ENCODE measurements at regions not wholly inside any gene's neighbourhood (a gene's known extent, or its start where the extent isn't known, plus 50 kb on each side); places are given as distances from the start of the nearest gene placed in this dataset.
"Not testable (repeated sequence)": the region's sequence is repeated elsewhere in the genome, so short reads cannot be mapped to it uniquely, and the experiment has no call there.

GRCh38 chr7:47191316-47191715 is 390.6 kb downstream of the TNS3 start:
- DNase-seq (ENCODE audit: low spot score) = no peak

- no peak for DNase-seq (ENCODE audit: low spot score)
These were observed 391.4 kb downstream of the TNS3 start for GRCh38 chr7:47190462-47190861.

- no peak for DNase-seq (ENCODE audit: low spot score)
These were observed 393.1 kb downstream of the TNS3 start for GRCh38 chr7:47188653-47189315.

- DNase-seq (ENCODE audit: low spot score) = no peak
These were observed 393.8 kb downstream of the TNS3 start for GRCh38 chr7:47188136-47188535.

GRCh38 chr7:47186316-47186715 is 395.6 kb downstream of the TNS3 start:
- no peak for DNase-seq (ENCODE audit: low spot score)

- no peak for DNase-seq (ENCODE audit: low spot score)
These were observed 396.1 kb downstream of the TNS3 start for GRCh38 chr7:47185839-47186238.

- no peak for DNase-seq (ENCODE audit: low spot score)
These were observed 396.7 kb downstream of the TNS3 start for GRCh38 chr7:47185170-47185569.

- no peak for DNase-seq (ENCODE audit: low spot score)
These were observed 397.9 kb downstream of the TNS3 start for GRCh38 chr7:47183862-47184590.

GRCh38 chr7:47181746-47182361 is 400.1 kb downstream of the TNS3 start:
- DNase-seq (ENCODE audit: low spot score) = no peak

- DNase-seq (ENCODE audit: low spot score) = no peak
These were observed 401.4 kb downstream of the TNS3 start for GRCh38 chr7:47180516-47180826.

- DNase-seq (ENCODE audit: low spot score) = no peak
These were observed 401.9 kb downstream of the TNS3 start for GRCh38 chr7:47179812-47180515.

- DNase-seq (ENCODE audit: low spot score) = not testable (repeated sequence)
These were observed 409.0 kb downstream of the TNS3 start for GRCh38 chr7:47172602-47173539.

- no peak for DNase-seq (ENCODE audit: low spot score)
These were observed 411.4 kb downstream of the TNS3 start for GRCh38 chr7:47170516-47170915.

GRCh38 chr7:47154791-47155190 is 427.1 kb downstream of the TNS3 start:
- DNase-seq (ENCODE audit: low spot score) = no peak

GRCh38 chr7:47153576-47153975 is 428.3 kb downstream of the TNS3 start:
- DNase-seq (ENCODE audit: low spot score) = no peak

- DNase-seq (ENCODE audit: low spot score) = no peak
These were observed 428.9 kb downstream of the TNS3 start for GRCh38 chr7:47153058-47153457.

GRCh38 chr7:47152307-47152706 is 429.6 kb downstream of the TNS3 start:
- no peak for DNase-seq (ENCODE audit: low spot score)

- no peak for DNase-seq (ENCODE audit: low spot score)
These were observed 431.2 kb downstream of the TNS3 start for GRCh38 chr7:47150497-47151260.

GRCh38 chr7:47149971-47150370 is 431.9 kb downstream of the TNS3 start:
- DNase-seq (ENCODE audit: low spot score) = no peak

- no peak for DNase-seq (ENCODE audit: low spot score)
These were observed 432.6 kb downstream of the TNS3 start for GRCh38 chr7:47149208-47149839.
